ENCODE measurements at regions not wholly inside any gene's neighbourhood (a gene's known extent, or its start where the extent isn't known, plus 50 kb on each side); places are given as distances from the start of the nearest gene placed in this dataset.

- DNase-seq (ENCODE audit: low read depth in 2 of 2), result no peak
Measured at GRCh38 chr10:4532976-4533375, 293.0 kb upstream of the AKR1E2 start.

- no peak for DNase-seq (ENCODE audit: low read depth in 2 of 2)
Measured at GRCh38 chr10:4532467-4532866, 293.5 kb upstream of the AKR1E2 start.

- no peak for DNase-seq (ENCODE audit: low read depth in 2 of 2)
Measured at GRCh38 chr10:4532011-4532410, 294.0 kb upstream of the AKR1E2 start.

GRCh38 chr10:4529266-4529665 is 296.7 kb upstream of the AKR1E2 start:
- DNase-seq (ENCODE audit: low read depth in 2 of 2), result no peak

- DNase-seq (ENCODE audit: low read depth in 2 of 2), result no peak
Measured at GRCh38 chr10:4527281-4527970, 298.6 kb upstream of the AKR1E2 start.

GRCh38 chr10:4526311-4526731 is 299.7 kb upstream of the AKR1E2 start:
- DNase-seq (ENCODE audit: low read depth in 2 of 2), result no peak

- DNase-seq (ENCODE audit: low read depth in 2 of 2), result no peak
Measured at GRCh38 chr10:4525103-4525502, 300.9 kb upstream of the AKR1E2 start.

- no peak for DNase-seq (ENCODE audit: low read depth in 2 of 2)
Measured at GRCh38 chr10:4522296-4523000, 303.6 kb upstream of the AKR1E2 start.

GRCh38 chr10:4519658-4520402 is 306.2 kb upstream of the AKR1E2 start:
- DNase-seq (ENCODE audit: low read depth in 2 of 2), result no peak

GRCh38 chr10:4517746-4518145 is 308.3 kb upstream of the AKR1E2 start:
- DNase-seq (ENCODE audit: low read depth in 2 of 2), result no peak

GRCh38 chr10:4515721-4516120 is 310.3 kb upstream of the AKR1E2 start:
- DNase-seq (ENCODE audit: low read depth in 2 of 2), result no peak

GRCh38 chr10:4514445-4515108 is 311.4 kb upstream of the AKR1E2 start:
- DNase-seq (ENCODE audit: low read depth in 2 of 2), result no peak

- DNase-seq (ENCODE audit: low read depth in 2 of 2), result no peak
Measured at GRCh38 chr10:4512671-4513240, 313.3 kb upstream of the AKR1E2 start.

- DNase-seq (ENCODE audit: low read depth in 2 of 2), result no peak
Measured at GRCh38 chr10:4512196-4512595, 313.8 kb upstream of the AKR1E2 start.

- no peak for DNase-seq (ENCODE audit: low read depth in 2 of 2)
Measured at GRCh38 chr10:4511509-4511908, 314.5 kb upstream of the AKR1E2 start.

- no peak for DNase-seq (ENCODE audit: low read depth in 2 of 2)
Measured at GRCh38 chr10:4509405-4509804, 316.6 kb upstream of the AKR1E2 start.

GRCh38 chr10:4506095-4506494 is 319.9 kb upstream of the AKR1E2 start:
- DNase-seq (ENCODE audit: low read depth in 2 of 2), result no peak

- no peak for DNase-seq (ENCODE audit: low read depth in 2 of 2)
Measured at GRCh38 chr10:4504550-4504949, 321.5 kb upstream of the AKR1E2 start.

- DNase-seq (ENCODE audit: low read depth in 2 of 2), result no peak
Measured at GRCh38 chr10:4503076-4503475, 322.9 kb upstream of the AKR1E2 start.

GRCh38 chr10:4501306-4501705 is 324.7 kb upstream of the AKR1E2 start:
- DNase-seq (ENCODE audit: low read depth in 2 of 2), result no peak

GRCh38 chr10:4498711-4499251 is 327.2 kb upstream of the AKR1E2 start:
- DNase-seq (ENCODE audit: low read depth in 2 of 2), result no peak

GRCh38 chr10:4494551-4494950 is 331.5 kb upstream of the AKR1E2 start:
- DNase-seq (ENCODE audit: low read depth in 2 of 2), result no peak
